ENCODE measurements at regions not wholly inside any gene's neighbourhood (a gene's known extent, or its start where the extent isn't known, plus 50 kb on each side); places are given as distances from the start of the nearest gene placed in this dataset.
A peak's percentile ranks its signal among the peaks of the same experiment; 100 is the strongest.

- no peak for TF ChIP-seq AEBP2 (tag by site-specific recombination; IDR thresholded peaks at IDR 0.05; ENCODE audit: borderline replicate concordance)
Measured at GRCh38 chr10:3977761-3978160, 192.8 kb upstream of the KLF6 start (continued).

- H3K27ac ChIP-seq (ENCODE audit: extremely low read depth, low read depth, low read length) = no peak overlapping the region
- no peaks in the 10 kb centered on the region for H3K36me3 ChIP-seq (ENCODE audit: control insufficient read depth in 2 of 2, insufficient read depth in 1 of 2, low read length in 2 of 2)
- H3K4me3 ChIP-seq (ENCODE audit: low read depth, low read length) = no peak overlapping the region
- no peaks in the 10 kb centered on the region for H3K9me3 ChIP-seq (ENCODE audit: control insufficient read depth, insufficient read depth, low read depth, low read length)
- TF ChIP-seq ZBTB17 (tag by site-specific recombination; IDR thresholded peaks at IDR 0.05) (no peak), KLF7 (tag by site-specific recombination; IDR thresholded peaks at IDR 0.05; ENCODE audit: borderline replicate concordance) (no peak), BCL6B (tag by site-specific recombination; IDR thresholded peaks at IDR 0.05) (no peak), ZFP37 (tag by site-specific recombination; IDR thresholded peaks at IDR 0.05) (no peak), SCRT2 (tag by site-specific recombination; IDR thresholded peaks at IDR 0.05) (no peak), ZNF473 (tag by site-specific recombination; IDR thresholded peaks at IDR 0.05) (no peak), IKZF3 (tag by site-specific recombination; IDR thresholded peaks at IDR 0.05) (no peak), KLF1 (tag by site-specific recombination; IDR thresholded peaks at IDR 0.05) (no peak)
- no peaks in the 10 kb centered on the region for H3K4me1 ChIP-seq (ENCODE audit: control insufficient read depth, insufficient read depth, low read length)
- POLR2A ChIA-PET = no interaction called here
- CTCF ChIA-PET = no interaction called here
Measured at GRCh38 chr10:3976718-3977117, 191.7 kb upstream of the KLF6 start.

GRCh38 chr10:3976171-3976570 lies 191.2 kb upstream of the KLF6 start:
- ChIA-PET POLR2A (no interaction called here), CTCF (no interaction called here)
- Histone ChIP-seq H3K4me3 (ENCODE audit: low read depth, low read length) (no peak overlapping the region), H3K36me3 (ENCODE audit: control insufficient read depth in 2 of 2, insufficient read depth in 1 of 2, low read length in 2 of 2) (no peaks in the 10 kb centered on the region), H3K9me3 (ENCODE audit: control insufficient read depth, insufficient read depth, low read depth, low read length) (no peaks in the 10 kb centered on the region), H3K27ac (ENCODE audit: extremely low read depth, low read depth, low read length) (no peak overlapping the region), H3K4me1 (ENCODE audit: control insufficient read depth, insufficient read depth, low read length) (no peaks in the 10 kb centered on the region)
- TF ChIP-seq ZBTB17 (tag by site-specific recombination; IDR thresholded peaks at IDR 0.05) (peak; percentile 53; the same call in 1 of the 2 replicates), ZNF366 (tag by site-specific recombination; conservative IDR thresholded peaks at IDR 0.05) (peak; percentile 82), ZNF184 (tag by site-specific recombination; IDR thresholded peaks at IDR 0.05) (no peak), ZNF580 (tag by site-specific recombination; IDR thresholded peaks at IDR 0.05) (no peak)

- Histone ChIP-seq H3K27ac (ENCODE audit: extremely low read depth, low read depth, low read length) (no peak overlapping the region), H3K9me3 (ENCODE audit: control insufficient read depth, insufficient read depth, low read depth, low read length) (no peaks in the 10 kb centered on the region), H3K4me1 (ENCODE audit: control insufficient read depth, insufficient read depth, low read length) (no peaks in the 10 kb centered on the region), H3K4me3 (ENCODE audit: low read depth, low read length) (no peak overlapping the region), H3K36me3 (ENCODE audit: control insufficient read depth in 2 of 2, insufficient read depth in 1 of 2, low read length in 2 of 2) (no peaks in the 10 kb centered on the region)
- POLR2A ChIA-PET = no interaction called here
- CTCF ChIA-PET = interaction anchor here (0.9 kb wide), 1 partner anchor 34 kb away, joined by 3 read pairs; no protein-coding TSS in a partner anchor
- TF ChIP-seq PBX3 (CRISPR knock-in tag; IDR thresholded peaks at IDR 0.05) (no peak), ZNF426 (tag by site-specific recombination; IDR thresholded peaks at IDR 0.05) (no peak), ELK4 (IDR thresholded peaks at IDR 0.05; ENCODE audit: borderline replicate concordance, low read depth, low read length) (no peak), ZEB2 (tag by site-specific recombination; IDR thresholded peaks at IDR 0.05) (no peak), ZNF175 (tag by site-specific recombination; IDR thresholded peaks at IDR 0.05) (no peak), OVOL3 (tag by site-specific recombination; IDR thresholded peaks at IDR 0.05) (no peak), ZNF561 (tag by site-specific recombination; IDR thresholded peaks at IDR 0.05; ENCODE audit: borderline replicate concordance) (no peak), ZNF148 (tag by site-specific recombination; IDR thresholded peaks at IDR 0.05; ENCODE audit: borderline replicate concordance) (no peak), BCL11B (tag by site-specific recombination; IDR thresholded peaks at IDR 0.05; ENCODE audit: low read depth) (no peak)
Measured at GRCh38 chr10:3975016-3975415, 190.0 kb upstream of the KLF6 start.
